AG09309 (cell line): ENCODE measurements at regions not wholly inside any gene's neighbourhood (a gene's known extent, or its start where the extent isn't known, plus 50 kb on each side); places are given as distances from the start of the nearest gene placed in this dataset.

Experiments used
- DNase-seq: peaks from one replicate; pipeline ENCODE4 v3.0.0-alpha.2; 2010; ENCODE audit warnings: low read depth
- H3K4me3 ChIP-seq: 2 replicates; pipeline ENCODE4 v1.5.1; 2011; ENCODE audit warnings: mild to moderate bottlenecking, low read depth, low read length, moderate library complexity; ENCODE audit not compliant: control insufficient read depth
- TF ChIP-seq, protein P1 (sequence below): IDR thresholded peaks from 2 replicates; pipeline ENCODE4 v1.5.1; 2011; ENCODE audit warnings: mild to moderate bottlenecking, low read depth, low read length, inconsistent platforms; ENCODE audit not compliant: insufficient read depth, control insufficient read depth; ENCODE audit errors: missing control alignments

DNA sequence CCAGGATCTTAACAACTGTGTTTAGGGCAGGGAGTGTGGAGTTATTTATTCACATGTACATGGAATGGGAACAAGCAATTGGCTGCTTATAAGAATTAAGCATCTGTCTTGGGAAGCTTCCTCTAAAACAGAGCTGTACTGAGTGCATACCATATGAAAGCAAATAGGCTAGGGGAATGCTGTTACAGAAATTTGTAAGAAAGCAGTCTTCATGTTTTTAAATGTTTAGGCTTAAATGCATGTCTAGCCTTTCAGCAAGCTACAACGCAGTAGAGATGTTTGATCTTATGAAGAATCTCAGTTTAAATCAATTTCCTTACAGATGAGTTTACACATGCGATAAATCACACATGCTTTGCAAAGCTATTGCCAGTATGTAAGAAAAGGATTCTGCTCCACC lies 123.1 kb upstream of the MID1 start:
- H3K4me3 ChIP-seq, result no peak overlapping the region
- TF ChIP-seq, protein P1, sequence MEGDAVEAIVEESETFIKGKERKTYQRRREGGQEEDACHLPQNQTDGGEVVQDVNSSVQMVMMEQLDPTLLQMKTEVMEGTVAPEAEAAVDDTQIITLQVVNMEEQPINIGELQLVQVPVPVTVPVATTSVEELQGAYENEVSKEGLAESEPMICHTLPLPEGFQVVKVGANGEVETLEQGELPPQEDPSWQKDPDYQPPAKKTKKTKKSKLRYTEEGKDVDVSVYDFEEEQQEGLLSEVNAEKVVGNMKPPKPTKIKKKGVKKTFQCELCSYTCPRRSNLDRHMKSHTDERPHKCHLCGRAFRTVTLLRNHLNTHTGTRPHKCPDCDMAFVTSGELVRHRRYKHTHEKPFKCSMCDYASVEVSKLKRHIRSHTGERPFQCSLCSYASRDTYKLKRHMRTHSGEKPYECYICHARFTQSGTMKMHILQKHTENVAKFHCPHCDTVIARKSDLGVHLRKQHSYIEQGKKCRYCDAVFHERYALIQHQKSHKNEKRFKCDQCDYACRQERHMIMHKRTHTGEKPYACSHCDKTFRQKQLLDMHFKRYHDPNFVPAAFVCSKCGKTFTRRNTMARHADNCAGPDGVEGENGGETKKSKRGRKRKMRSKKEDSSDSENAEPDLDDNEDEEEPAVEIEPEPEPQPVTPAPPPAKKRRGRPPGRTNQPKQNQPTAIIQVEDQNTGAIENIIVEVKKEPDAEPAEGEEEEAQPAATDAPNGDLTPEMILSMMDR, result no peak
- no peak for DNase-seq

DNA sequence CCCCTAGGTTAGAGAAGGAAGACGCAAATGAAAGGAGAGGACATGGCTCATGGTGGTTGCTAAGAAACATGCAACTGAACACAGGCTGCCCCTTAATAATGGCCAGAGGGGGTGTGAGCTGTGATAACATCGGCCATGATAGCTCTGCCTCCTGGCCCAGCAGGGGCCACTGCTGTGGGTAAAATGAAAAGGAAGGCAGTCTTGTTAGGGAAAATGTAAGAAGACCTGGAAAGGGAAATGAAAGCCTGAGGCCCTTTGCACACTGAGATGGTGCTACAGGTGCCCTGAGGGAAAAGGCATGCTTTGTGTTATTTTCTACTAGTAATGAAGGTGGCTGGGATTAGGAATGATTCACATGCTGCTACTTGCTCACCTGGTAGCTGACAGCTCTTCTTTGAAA lies 123.6 kb upstream of the MID1 start:
- TF ChIP-seq, protein P1, result no peak
- DNase-seq, result no peak
- H3K4me3 ChIP-seq, result no peak overlapping the region

DNA sequence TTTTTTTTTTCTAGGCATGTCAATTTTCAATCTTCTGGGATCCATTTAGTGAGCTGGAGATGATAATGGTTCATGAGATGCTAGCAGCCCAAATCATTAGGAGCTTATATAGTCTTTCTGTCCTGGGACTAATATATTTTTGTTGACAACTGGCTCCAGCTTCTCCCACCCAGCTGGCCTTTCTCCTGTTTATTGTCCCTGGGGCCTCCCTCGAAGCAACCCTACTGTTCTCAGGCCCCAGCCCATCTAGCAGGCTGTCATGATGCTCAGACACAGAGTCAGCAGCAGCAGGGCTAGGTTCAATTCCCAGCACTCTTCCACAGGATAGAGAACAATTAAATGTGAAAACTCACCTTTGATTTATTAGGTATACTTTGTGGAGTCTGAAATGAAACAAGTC lies 127.6 kb upstream of the MID1 start:
- TF ChIP-seq, protein P1, result no peak
- DNase-seq, result no peak
- no peak overlapping the region for H3K4me3 ChIP-seq

DNA sequence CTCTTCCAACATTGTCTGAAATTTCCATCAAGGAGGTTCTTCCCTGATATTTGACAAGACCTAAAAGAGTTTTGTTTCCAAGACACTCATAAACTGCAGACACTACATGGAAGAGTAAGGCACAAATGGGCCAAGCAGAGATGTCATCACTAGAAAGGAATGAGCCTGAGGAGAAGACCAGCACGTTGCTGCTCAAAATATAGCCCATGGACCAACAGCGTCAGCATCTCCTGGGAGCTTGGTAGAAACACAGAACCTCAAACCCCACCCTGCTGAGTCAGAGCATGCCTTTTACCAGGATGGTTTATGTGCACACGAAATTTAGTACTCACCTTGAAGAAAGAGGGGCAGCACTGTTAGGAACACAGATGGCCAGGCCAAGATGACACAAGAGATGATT lies 128.7 kb upstream of the MID1 start:
- no peak overlapping the region for H3K4me3 ChIP-seq
- DNase-seq, result no peak
- TF ChIP-seq, protein P1, result no peak

DNA sequence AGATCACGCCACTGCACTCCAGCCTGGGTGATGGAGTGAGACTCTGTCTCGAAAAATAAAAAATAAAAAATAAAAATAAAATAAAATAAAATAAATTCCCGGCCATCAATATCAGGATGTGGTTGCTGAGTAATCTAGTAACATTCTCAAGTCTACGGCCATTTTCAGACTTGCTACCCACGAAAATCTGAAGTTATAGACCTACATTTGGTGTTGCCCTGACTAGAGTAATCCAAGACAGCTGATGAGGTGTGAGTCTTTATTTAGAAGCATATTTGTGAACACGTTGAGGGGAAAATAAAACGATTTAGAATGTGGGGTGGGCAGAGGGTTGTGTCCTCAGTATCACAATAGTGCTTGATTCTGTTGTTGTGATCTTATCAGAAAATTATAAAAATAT lies 130.2 kb upstream of the MID1 start:
- TF ChIP-seq, protein P1, result no peak
- no peak overlapping the region for H3K4me3 ChIP-seq
- no peak for DNase-seq

DNA sequence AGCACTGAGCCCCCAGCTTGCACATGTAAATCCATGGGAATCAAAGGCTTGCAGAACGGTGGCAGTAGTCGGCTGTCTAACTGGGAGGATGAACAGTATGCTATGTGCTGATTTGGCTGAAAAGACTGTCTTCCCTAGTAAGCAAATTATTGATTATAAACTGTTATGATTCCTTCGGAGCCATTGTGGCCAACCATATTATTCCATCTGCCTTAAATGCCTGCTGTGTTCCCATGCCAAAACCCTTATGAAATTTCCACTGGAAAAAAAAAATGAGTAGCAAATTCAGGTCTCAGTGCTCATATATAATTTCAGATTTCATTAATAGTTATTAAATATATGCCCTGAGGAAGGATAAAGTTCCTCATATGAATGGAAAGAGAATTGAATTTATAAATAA lies 132.7 kb upstream of the MID1 start:
- no peak for DNase-seq
- TF ChIP-seq, protein P1, result no peak
- no peak overlapping the region for H3K4me3 ChIP-seq

DNA sequence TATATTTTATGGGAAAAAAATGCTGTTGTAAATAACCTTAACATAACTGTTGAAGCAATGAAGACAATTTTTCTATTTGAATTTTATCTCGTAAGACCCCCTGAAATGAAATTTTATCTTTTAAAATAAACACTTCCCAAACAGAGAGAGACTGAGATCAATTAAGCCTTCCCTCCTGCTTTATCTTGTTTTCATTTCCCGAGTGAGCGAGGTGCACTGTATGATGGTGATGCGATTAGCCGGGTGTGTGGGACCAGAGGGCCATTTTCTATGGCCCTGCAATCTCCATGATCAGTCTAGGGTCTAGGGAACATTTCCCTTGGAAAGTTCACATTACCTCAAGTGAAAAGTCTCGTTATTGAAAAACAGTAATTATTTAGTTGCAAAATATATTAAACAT lies 134.1 kb upstream of the MID1 start:
- no peak for DNase-seq
- no peak overlapping the region for H3K4me3 ChIP-seq
- TF ChIP-seq, protein P1, result no peak
